Suprapubic skin (tissue), 4 donors: ENCODE measurements at regions not wholly inside any gene's neighbourhood (a gene's known extent, or its start where the extent isn't known, plus 50 kb on each side); places are given as distances from the start of the nearest gene placed in this dataset.

ENCODE experiments used
- CTCF ChIP-seq, 2 donors: fragments of 200-600 bp in 1 of 2; fragments of 450-650 bp in 1 of 2; sonication (generic) in 1 of 2; IDR thresholded peaks; one replicate each; pipeline ENCODE4 v1.5.1; 2016 to 2019; ENCODE audit warnings: antibody characterized with exemption in 2 of 2, mild to moderate bottlenecking in 1 of 2, moderate library complexity in 1 of 2
- EP300 ChIP-seq: sonication (generic); formaldehyde crosslinking; IDR thresholded peaks from one replicate; pipeline ENCODE4 v1.6.1; 2017; ENCODE audit warnings: antibody characterized with exemption
- POLR2A ChIP-seq, 2 donors: fragments of 450-650 bp; IDR thresholded peaks; one replicate each; pipeline ENCODE4 v1.6.1; 2017; ENCODE audit warnings: antibody characterized with exemption in 2 of 2, mild to moderate bottlenecking in 2 of 2, moderate library complexity in 2 of 2
- POLR2AphosphoS5 ChIP-seq, 3 donors: sonication (generic); formaldehyde crosslinking; IDR thresholded peaks; one replicate each; pipeline ENCODE4 v1.6.1; 2017; ENCODE audit warnings: antibody characterized with exemption in 3 of 3

GRCh38 chr5:155978850-155979249 lies 348.1 kb upstream of the SGCD start:
- no peak for TF ChIP-seq CTCF (IDR thresholded peaks at IDR 0.05)
- no peak for TF ChIP-seq POLR2A (IDR thresholded peaks at IDR 0.05)
- TF ChIP-seq EP300: no peak
- no peak for TF ChIP-seq POLR2AphosphoS5 (IDR thresholded peaks at IDR 0.05)
